ENCODE measurements at regions not wholly inside any gene's neighbourhood (a gene's known extent, or its start where the extent isn't known, plus 50 kb on each side); places are given as distances from the start of the nearest gene placed in this dataset.
"Not testable (repeated sequence)": the region's sequence is repeated elsewhere in the genome, so short reads cannot be mapped to it uniquely, and the experiment has no call there.

- TF ChIP-seq, protein P1, sequence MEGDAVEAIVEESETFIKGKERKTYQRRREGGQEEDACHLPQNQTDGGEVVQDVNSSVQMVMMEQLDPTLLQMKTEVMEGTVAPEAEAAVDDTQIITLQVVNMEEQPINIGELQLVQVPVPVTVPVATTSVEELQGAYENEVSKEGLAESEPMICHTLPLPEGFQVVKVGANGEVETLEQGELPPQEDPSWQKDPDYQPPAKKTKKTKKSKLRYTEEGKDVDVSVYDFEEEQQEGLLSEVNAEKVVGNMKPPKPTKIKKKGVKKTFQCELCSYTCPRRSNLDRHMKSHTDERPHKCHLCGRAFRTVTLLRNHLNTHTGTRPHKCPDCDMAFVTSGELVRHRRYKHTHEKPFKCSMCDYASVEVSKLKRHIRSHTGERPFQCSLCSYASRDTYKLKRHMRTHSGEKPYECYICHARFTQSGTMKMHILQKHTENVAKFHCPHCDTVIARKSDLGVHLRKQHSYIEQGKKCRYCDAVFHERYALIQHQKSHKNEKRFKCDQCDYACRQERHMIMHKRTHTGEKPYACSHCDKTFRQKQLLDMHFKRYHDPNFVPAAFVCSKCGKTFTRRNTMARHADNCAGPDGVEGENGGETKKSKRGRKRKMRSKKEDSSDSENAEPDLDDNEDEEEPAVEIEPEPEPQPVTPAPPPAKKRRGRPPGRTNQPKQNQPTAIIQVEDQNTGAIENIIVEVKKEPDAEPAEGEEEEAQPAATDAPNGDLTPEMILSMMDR (IDR thresholded peaks at IDR 0.05): not testable (repeated sequence)
- not testable (repeated sequence) for TF ChIP-seq POLR2A (IDR thresholded peaks at IDR 0.05)
These were observed 289.0 kb upstream of the C1QTNF3 start for GRCh38 chr5:34331928-34332454.

Measured in right lobe of liver (tissue), 4 donors.